ENCODE measurements at regions not wholly inside any gene's neighbourhood (a gene's known extent, or its start where the extent isn't known, plus 50 kb on each side); places are given as distances from the start of the nearest gene placed in this dataset.
A peak's percentile ranks its signal among the peaks of the same experiment; 100 is the strongest.

DNA sequence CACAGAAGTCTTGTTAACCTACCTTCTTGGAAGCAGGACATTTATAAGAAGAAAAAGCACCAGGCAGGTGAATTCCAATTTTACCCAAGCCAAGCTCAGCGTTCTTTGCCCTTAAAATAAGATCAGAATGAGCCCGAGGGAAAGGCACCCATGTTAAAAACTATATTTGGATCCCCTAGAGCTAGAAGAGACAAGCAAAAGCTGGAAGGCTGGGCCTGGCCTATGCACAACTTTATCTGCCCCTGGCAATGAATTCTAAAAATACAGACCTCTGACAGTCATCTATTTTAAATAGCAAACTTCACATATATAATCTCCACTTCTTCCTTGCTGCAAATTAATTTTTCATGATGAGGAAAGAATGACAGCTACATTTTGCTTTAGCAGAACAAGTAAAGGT lies 180.9 kb downstream of the FGFR2 start:
- Histone ChIP-seq H3K27ac (ENCODE audit: control insufficient read depth, insufficient read depth, low read length) (no peak overlapping the region), H3K9me3 (ENCODE audit: control insufficient read depth, low read depth, low read length) (no peaks in the 10 kb centered on the region), H3K4me2 (ENCODE audit: control insufficient read depth, extremely low read depth, insufficient read depth, low read depth, low read length) (no peak overlapping the region), H4K20me1 (ENCODE audit: control insufficient read depth, extremely low read depth, insufficient read depth, low read length) (no peaks in the 10 kb centered on the region), H3K36me3 (ENCODE audit: control insufficient read depth in 2 of 2, extremely low read depth in 1 of 2, insufficient read depth in 2 of 2, low read length in 2 of 2) (no peaks in the 10 kb centered on the region), H2AFZ (ENCODE audit: control insufficient read depth, low read length) (no peak overlapping the region), H3K79me2 (ENCODE audit: control insufficient read depth, insufficient read depth, low read length) (no peaks in the 10 kb centered on the region), H3K9ac (ENCODE audit: control insufficient read depth, extremely low read depth, insufficient read depth, low read length) (no peak overlapping the region), H3K4me1 (ENCODE audit: control insufficient read depth, extremely low read depth, insufficient read depth, low read length) (peaks cover 22% of the 10 kb centered on the region), H3K27me3 (ENCODE audit: control insufficient read depth, extremely low read depth, insufficient read depth, low read length) (no peaks in the 10 kb centered on the region), H3K4me3 (ENCODE audit: control insufficient read depth in 2 of 3, extremely low read depth in 1 of 3, insufficient read depth in 2 of 3, low read depth in 1 of 3, low read length in 3 of 3) (no peak overlapping the region), H3K9me1 (ENCODE audit: control insufficient read depth, extremely low read depth, insufficient read depth, low read length) (no peaks in the 10 kb centered on the region)
- FAIRE-seq (no peak), DNase-seq (ENCODE audit: low read depth, low spot score) (no peak)
- no peak for TF ChIP-seq EZH2 (IDR thresholded peaks at IDR 0.05; ENCODE audit: low read length)
- dilution Hi-C loops (cut with MboI; ENCODE audit: extremely low pct_ligation_motif_present, low sequenced_read_pairs) = no loop called here

DNA sequence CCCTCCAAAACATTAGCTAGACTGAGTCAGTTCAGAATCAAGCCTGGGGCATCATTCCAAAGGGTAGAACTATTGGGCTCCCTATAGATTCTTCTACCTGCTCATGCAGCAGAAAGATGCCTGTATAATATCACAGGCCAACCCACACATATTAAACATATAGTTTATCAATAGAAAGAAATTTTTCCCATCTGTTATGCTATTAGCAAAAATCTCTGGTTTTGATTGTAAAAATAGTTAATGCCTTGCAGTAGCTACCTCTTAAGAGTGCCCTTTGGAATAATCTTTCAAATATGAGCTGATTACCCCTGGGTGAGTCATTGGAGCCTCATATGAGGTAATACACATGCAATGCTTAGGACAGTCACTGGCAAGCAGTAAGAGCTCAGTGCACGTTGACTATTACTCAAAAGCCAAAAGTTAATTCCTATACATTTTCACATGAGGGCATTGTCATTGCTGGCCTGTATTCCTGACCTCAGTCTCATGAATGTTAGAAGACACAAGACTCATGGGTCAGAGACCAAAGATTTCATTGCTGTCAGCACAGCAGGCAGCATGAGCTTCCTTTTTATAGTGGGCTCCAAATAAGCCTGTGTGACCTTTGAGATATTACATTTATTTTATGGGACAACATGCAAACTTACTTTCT lies 180.0 kb downstream of the FGFR2 start:
- Histone ChIP-seq H3K9ac (ENCODE audit: control insufficient read depth, extremely low read depth, insufficient read depth, low read length) (peak overlapping the region; percentile 19), H3K27ac (ENCODE audit: control insufficient read depth, insufficient read depth, low read length) (peak overlapping the region; percentile 63), H4K20me1 (ENCODE audit: control insufficient read depth, extremely low read depth, insufficient read depth, low read length) (no peaks in the 10 kb centered on the region), H3K36me3 (ENCODE audit: control insufficient read depth in 2 of 2, extremely low read depth in 1 of 2, insufficient read depth in 2 of 2, low read length in 2 of 2) (no peaks in the 10 kb centered on the region), H3K9me3 (ENCODE audit: control insufficient read depth, low read depth, low read length) (no peaks in the 10 kb centered on the region), H3K4me2 (ENCODE audit: control insufficient read depth, extremely low read depth, insufficient read depth, low read depth, low read length) (peak overlapping the region; percentile 57), H3K4me1 (ENCODE audit: control insufficient read depth, extremely low read depth, insufficient read depth, low read length) (peaks cover 22% of the 10 kb centered on the region), H3K9me1 (ENCODE audit: control insufficient read depth, extremely low read depth, insufficient read depth, low read length) (no peaks in the 10 kb centered on the region), H3K4me3 (ENCODE audit: control insufficient read depth in 2 of 3, extremely low read depth in 1 of 3, insufficient read depth in 2 of 3, low read depth in 1 of 3, low read length in 3 of 3) (no peak overlapping the region), H2AFZ (ENCODE audit: control insufficient read depth, low read length) (no peak overlapping the region), H3K79me2 (ENCODE audit: control insufficient read depth, insufficient read depth, low read length) (no peaks in the 10 kb centered on the region), H3K27me3 (ENCODE audit: control insufficient read depth, extremely low read depth, insufficient read depth, low read length) (no peaks in the 10 kb centered on the region)
- DNase-seq (ENCODE audit: low read depth, low spot score) (peak; percentile 26), FAIRE-seq (peak; percentile 79)
- TF ChIP-seq, protein P1, sequence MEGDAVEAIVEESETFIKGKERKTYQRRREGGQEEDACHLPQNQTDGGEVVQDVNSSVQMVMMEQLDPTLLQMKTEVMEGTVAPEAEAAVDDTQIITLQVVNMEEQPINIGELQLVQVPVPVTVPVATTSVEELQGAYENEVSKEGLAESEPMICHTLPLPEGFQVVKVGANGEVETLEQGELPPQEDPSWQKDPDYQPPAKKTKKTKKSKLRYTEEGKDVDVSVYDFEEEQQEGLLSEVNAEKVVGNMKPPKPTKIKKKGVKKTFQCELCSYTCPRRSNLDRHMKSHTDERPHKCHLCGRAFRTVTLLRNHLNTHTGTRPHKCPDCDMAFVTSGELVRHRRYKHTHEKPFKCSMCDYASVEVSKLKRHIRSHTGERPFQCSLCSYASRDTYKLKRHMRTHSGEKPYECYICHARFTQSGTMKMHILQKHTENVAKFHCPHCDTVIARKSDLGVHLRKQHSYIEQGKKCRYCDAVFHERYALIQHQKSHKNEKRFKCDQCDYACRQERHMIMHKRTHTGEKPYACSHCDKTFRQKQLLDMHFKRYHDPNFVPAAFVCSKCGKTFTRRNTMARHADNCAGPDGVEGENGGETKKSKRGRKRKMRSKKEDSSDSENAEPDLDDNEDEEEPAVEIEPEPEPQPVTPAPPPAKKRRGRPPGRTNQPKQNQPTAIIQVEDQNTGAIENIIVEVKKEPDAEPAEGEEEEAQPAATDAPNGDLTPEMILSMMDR (optimal IDR thresholded peaks at IDR 0.05 in 1 of 3, IDR thresholded peaks at IDR 0.05 in 1 of 3, conservative IDR thresholded peaks at IDR 0.05 in 1 of 3; ENCODE audit: extremely low read depth in 1 of 3, insufficient read depth in 2 of 3, low read length in 3 of 3) = no peak
- TF ChIP-seq EZH2 (IDR thresholded peaks at IDR 0.05; ENCODE audit: low read length) = no peak
- dilution Hi-C loops (cut with MboI; ENCODE audit: extremely low pct_ligation_motif_present, low sequenced_read_pairs) = no loop called here

DNA sequence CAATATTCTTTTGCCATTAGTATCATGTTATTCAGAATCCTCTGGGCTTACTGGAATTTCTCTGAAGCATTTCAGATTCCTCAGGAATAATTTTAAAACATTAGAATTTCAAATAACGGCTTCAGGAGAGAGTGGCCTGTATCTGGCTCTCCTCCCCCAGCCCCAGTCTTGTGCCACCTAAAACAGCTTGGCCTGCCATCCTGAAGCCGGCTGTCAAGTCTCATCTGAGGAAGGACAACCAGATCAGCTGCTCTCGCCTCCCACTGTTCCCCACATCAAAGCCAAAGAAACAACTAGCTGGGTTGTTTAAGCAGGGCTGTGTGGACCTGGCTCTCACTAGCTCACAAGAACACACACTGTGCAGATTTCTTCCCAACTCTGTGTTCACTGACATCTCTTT lies 178.2 kb downstream of the FGFR2 start:
- H4K20me1 ChIP-seq (ENCODE audit: control insufficient read depth, extremely low read depth, insufficient read depth, low read length) = no peaks in the 10 kb centered on the region
- H2AFZ ChIP-seq (ENCODE audit: control insufficient read depth, low read length) = no peak overlapping the region
- H3K4me3 ChIP-seq (ENCODE audit: control insufficient read depth in 2 of 3, extremely low read depth in 1 of 3, insufficient read depth in 2 of 3, low read depth in 1 of 3, low read length in 3 of 3) = no peak overlapping the region
- peaks cover 22% of the 10 kb centered on the region for H3K4me1 ChIP-seq (ENCODE audit: control insufficient read depth, extremely low read depth, insufficient read depth, low read length)
- no peaks in the 10 kb centered on the region for H3K79me2 ChIP-seq (ENCODE audit: control insufficient read depth, insufficient read depth, low read length)
- H3K9me3 ChIP-seq (ENCODE audit: control insufficient read depth, low read depth, low read length) = no peaks in the 10 kb centered on the region
- no peaks in the 10 kb centered on the region for H3K36me3 ChIP-seq (ENCODE audit: control insufficient read depth in 2 of 2, extremely low read depth in 1 of 2, insufficient read depth in 2 of 2, low read length in 2 of 2)
- no peaks in the 10 kb centered on the region for H3K9me1 ChIP-seq (ENCODE audit: control insufficient read depth, extremely low read depth, insufficient read depth, low read length)
- DNase-seq (ENCODE audit: low read depth, low spot score) (no peak), FAIRE-seq (no peak)
- H3K27ac ChIP-seq (ENCODE audit: control insufficient read depth, insufficient read depth, low read length) = no peak overlapping the region
- H3K4me2 ChIP-seq (ENCODE audit: control insufficient read depth, extremely low read depth, insufficient read depth, low read depth, low read length) = no peak overlapping the region
- TF ChIP-seq, protein P1 (optimal IDR thresholded peaks at IDR 0.05 in 1 of 3, IDR thresholded peaks at IDR 0.05 in 1 of 3, conservative IDR thresholded peaks at IDR 0.05 in 1 of 3; ENCODE audit: extremely low read depth in 1 of 3, insufficient read depth in 2 of 3, low read length in 3 of 3) = no peak
- TF ChIP-seq EZH2 (IDR thresholded peaks at IDR 0.05; ENCODE audit: low read length) = no peak
- H3K9ac ChIP-seq (ENCODE audit: control insufficient read depth, extremely low read depth, insufficient read depth, low read length) = no peak overlapping the region
- H3K27me3 ChIP-seq (ENCODE audit: control insufficient read depth, extremely low read depth, insufficient read depth, low read length) = no peaks in the 10 kb centered on the region
- dilution Hi-C loops (cut with MboI; ENCODE audit: extremely low pct_ligation_motif_present, low sequenced_read_pairs) = no loop called here
